Uterus (tissue), 2 donors: ENCODE measurements at regions not wholly inside any gene's neighbourhood (a gene's known extent, or its start where the extent isn't known, plus 50 kb on each side); places are given as distances from the start of the nearest gene placed in this dataset.

Source experiments
- POLR2A ChIP-seq, 2 donors: fragments of 450-650 bp; IDR thresholded peaks; one replicate each; pipeline ENCODE4 v1.6.1; 2016; ENCODE audit warnings: antibody characterized with exemption in 2 of 2, mild to moderate bottlenecking in 1 of 2, moderate library complexity in 1 of 2
- TF ChIP-seq, protein P1 (sequence below), 4 experiments: fragments of 200-600 bp in 2 of 4; fragments of 450-650 bp in 2 of 4; sonication (generic) in 2 of 4; IDR thresholded peaks; one replicate each; pipeline ENCODE4 v1.5.1; 2016 to 2019; ENCODE audit warnings: antibody characterized with exemption in 4 of 4, mild to moderate bottlenecking in 2 of 4, moderate library complexity in 1 of 4

DNA sequence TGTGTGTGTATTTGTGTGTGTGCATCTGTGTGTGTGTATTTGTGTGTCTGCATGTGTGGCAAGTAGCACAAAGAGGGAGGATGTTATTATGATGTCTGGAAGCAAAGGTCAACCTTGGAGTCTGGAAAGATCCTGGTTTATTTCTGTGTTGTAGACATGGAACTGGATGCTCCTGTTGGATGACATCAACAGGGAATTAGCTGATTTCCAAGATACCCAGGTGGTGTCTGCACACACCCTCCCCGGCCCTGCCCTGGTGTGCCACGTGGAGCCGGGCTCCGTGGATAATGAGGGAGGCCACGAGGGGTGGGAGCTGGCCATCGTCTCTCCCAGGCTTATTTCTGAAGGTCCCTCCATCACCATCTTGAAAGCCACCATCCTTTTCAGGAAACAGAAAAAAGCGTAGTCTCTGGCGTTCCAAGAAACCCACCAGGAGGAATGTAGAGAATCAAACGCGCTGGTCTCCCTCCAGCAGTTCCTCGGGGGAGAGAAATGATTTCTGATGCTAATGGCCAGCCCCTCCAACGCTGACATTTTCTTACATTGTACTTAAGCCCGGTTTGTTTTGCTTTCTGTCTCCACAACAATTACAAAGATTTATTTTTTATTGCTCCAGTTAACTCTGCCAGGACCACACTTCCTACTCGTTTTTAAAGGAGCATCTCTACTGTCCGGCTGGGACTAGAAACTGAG is 93.3 kb downstream of the FOXL1 start:
- TF ChIP-seq, protein P1, sequence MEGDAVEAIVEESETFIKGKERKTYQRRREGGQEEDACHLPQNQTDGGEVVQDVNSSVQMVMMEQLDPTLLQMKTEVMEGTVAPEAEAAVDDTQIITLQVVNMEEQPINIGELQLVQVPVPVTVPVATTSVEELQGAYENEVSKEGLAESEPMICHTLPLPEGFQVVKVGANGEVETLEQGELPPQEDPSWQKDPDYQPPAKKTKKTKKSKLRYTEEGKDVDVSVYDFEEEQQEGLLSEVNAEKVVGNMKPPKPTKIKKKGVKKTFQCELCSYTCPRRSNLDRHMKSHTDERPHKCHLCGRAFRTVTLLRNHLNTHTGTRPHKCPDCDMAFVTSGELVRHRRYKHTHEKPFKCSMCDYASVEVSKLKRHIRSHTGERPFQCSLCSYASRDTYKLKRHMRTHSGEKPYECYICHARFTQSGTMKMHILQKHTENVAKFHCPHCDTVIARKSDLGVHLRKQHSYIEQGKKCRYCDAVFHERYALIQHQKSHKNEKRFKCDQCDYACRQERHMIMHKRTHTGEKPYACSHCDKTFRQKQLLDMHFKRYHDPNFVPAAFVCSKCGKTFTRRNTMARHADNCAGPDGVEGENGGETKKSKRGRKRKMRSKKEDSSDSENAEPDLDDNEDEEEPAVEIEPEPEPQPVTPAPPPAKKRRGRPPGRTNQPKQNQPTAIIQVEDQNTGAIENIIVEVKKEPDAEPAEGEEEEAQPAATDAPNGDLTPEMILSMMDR (IDR thresholded peaks at IDR 0.05): no peak
- no peak for TF ChIP-seq POLR2A (IDR thresholded peaks at IDR 0.05)
